ENCODE measurements at regions not wholly inside any gene's neighbourhood (a gene's known extent, or its start where the extent isn't known, plus 50 kb on each side); places are given as distances from the start of the nearest gene placed in this dataset.
A peak's percentile ranks its signal among the peaks of the same experiment; 100 is the strongest.

GRCh38 chr3:171967932-171968678 is 71.3 kb upstream of the FNDC3B start:
- no peaks in the 10 kb centered on the region for H3K27me3 ChIP-seq (ENCODE audit: control insufficient read depth in 4 of 4, insufficient read depth in 4 of 4, low read length in 3 of 4)
- peak overlapping the region; percentile 87 to 89 for H3K27ac ChIP-seq (ENCODE audit: low read depth in 1 of 2, low read length in 2 of 2)
- H3K4me1 ChIP-seq (ENCODE audit: control insufficient read depth in 4 of 4, insufficient read depth in 4 of 4, low read length in 3 of 4), result peaks cover 17 to 46% (median 24%) of the 10 kb centered on the region in 4 donors
- TF ChIP-seq FOXA1 (IDR thresholded peaks at IDR 0.05) (no peak), ZBTB33 (IDR thresholded peaks at IDR 0.05) (no peak), EGR1 (IDR thresholded peaks at IDR 0.05; ENCODE audit: low read depth in 2 of 2) (no peak), FOXA2 (IDR thresholded peaks at IDR 0.05) (no peak), NR2F2 (IDR thresholded peaks at IDR 0.05) (no peak), ATF3 (IDR thresholded peaks at IDR 0.05) (no peak), MAX (IDR thresholded peaks at IDR 0.05) (no peak), HNF4G (IDR thresholded peaks at IDR 0.05) (no peak), REST (IDR thresholded peaks at IDR 0.05) (no peak), HNF4A (conservative IDR thresholded peaks at IDR 0.05) (no peak), JUND (IDR thresholded peaks at IDR 0.05) (no peak), SP1 (IDR thresholded peaks at IDR 0.05) (no peak), YY1 (IDR thresholded peaks at IDR 0.05) (no peak), RAD21 (IDR thresholded peaks at IDR 0.05) (no peak)
- H3K4me3 ChIP-seq (ENCODE audit: low read depth in 1 of 3, low read length in 3 of 3), result no peak overlapping the region
- no peaks in the 10 kb centered on the region for H3K36me3 ChIP-seq (ENCODE audit: control insufficient read depth in 4 of 4, insufficient read depth in 3 of 4, low read depth in 1 of 4, low read length in 3 of 4)
- H3K9ac ChIP-seq (ENCODE audit: low read depth in 1 of 2, low read length in 2 of 2), result peak overlapping the region in 1 of 2 donors; percentile 65
- DNase-seq (ENCODE audit: low spot score), result no peak
- WGBS, result 67% methylated on average over 9 of the region's 9 CpGs
- H3K9me3 ChIP-seq (ENCODE audit: control insufficient read depth in 4 of 4, low read length in 3 of 4), result no peaks in the 10 kb centered on the region

GRCh38 chr3:171970301-171970788 is 69.0 kb upstream of the FNDC3B start:
- Histone ChIP-seq H3K27me3 (ENCODE audit: control insufficient read depth in 4 of 4, insufficient read depth in 4 of 4, low read length in 3 of 4) (no peaks in the 10 kb centered on the region), H3K4me1 (ENCODE audit: control insufficient read depth in 4 of 4, insufficient read depth in 4 of 4, low read length in 3 of 4) (peaks cover 17 to 52% (median 29%) of the 10 kb centered on the region in 4 donors), H3K36me3 (ENCODE audit: control insufficient read depth in 4 of 4, insufficient read depth in 3 of 4, low read depth in 1 of 4, low read length in 3 of 4) (no peaks in the 10 kb centered on the region), H3K4me3 (ENCODE audit: low read depth in 1 of 3, low read length in 3 of 3) (no peak overlapping the region), H3K9ac (ENCODE audit: low read depth in 1 of 2, low read length in 2 of 2) (peak overlapping the region in 1 of 2 donors; percentile 30), H3K27ac (ENCODE audit: low read depth in 1 of 2, low read length in 2 of 2) (peak overlapping the region in 1 of 2 donors; percentile 21), H3K9me3 (ENCODE audit: control insufficient read depth in 4 of 4, low read length in 3 of 4) (no peaks in the 10 kb centered on the region)
- 76% methylated on average over 1 of the region's 1 CpG for WGBS
- DNase-seq (ENCODE audit: low spot score), result no peak
- TF ChIP-seq GABPA (IDR thresholded peaks at IDR 0.05 in 1 of 2, conservative IDR thresholded peaks at IDR 0.05 in 1 of 2) (no peak), ATF3 (IDR thresholded peaks at IDR 0.05) (no peak), HNF4A (conservative IDR thresholded peaks at IDR 0.05) (no peak), FOXA2 (IDR thresholded peaks at IDR 0.05) (no peak), NR2F2 (IDR thresholded peaks at IDR 0.05) (no peak), MAX (IDR thresholded peaks at IDR 0.05) (no peak), EGR1 (IDR thresholded peaks at IDR 0.05; ENCODE audit: low read depth in 2 of 2) (no peak), RXRA (IDR thresholded peaks at IDR 0.05) (no peak)
